Stimulated activated CD8-positive, alpha-beta memory T cell treated with anti-CD3 and anti-CD28 coated beads, Interleukin-7, amount 100 ng/mL, for 4 hours (primary cell): ENCODE measurements at regions not wholly inside any gene's neighbourhood (a gene's known extent, or its start where the extent isn't known, plus 50 kb on each side); places are given as distances from the start of the nearest gene placed in this dataset.
"Not testable (repeated sequence)": the region's sequence is repeated elsewhere in the genome, so short reads cannot be mapped to it uniquely, and the experiment has no call there.

Experiments
- DNase-seq, 2 donors: peaks; one replicate each; pipeline ENCODE4 v3.0.0-alpha.2; 2020; ENCODE audit warnings: low read depth in 2 of 2

DNA sequence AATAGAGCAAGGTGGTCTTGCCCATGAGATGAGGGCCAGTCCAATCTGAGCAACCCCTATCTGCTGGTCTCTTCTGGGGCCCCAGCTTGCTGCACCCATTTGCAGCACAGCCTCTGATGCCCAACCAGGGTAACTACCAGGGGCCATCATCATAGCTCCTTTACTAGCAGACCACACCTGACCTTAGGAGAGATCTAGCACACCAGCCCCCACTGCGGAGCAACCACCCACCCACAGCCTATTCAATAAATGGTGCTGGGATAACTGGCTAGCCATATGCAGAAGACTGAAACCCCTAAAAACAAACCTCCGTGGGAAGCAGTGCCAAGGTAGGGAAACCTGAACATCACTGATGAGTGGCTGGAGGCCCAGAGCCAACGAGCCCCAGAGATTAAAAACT, 196.1 kb upstream of the RBBP8 start:
- DNase-seq, result no peak

DNA sequence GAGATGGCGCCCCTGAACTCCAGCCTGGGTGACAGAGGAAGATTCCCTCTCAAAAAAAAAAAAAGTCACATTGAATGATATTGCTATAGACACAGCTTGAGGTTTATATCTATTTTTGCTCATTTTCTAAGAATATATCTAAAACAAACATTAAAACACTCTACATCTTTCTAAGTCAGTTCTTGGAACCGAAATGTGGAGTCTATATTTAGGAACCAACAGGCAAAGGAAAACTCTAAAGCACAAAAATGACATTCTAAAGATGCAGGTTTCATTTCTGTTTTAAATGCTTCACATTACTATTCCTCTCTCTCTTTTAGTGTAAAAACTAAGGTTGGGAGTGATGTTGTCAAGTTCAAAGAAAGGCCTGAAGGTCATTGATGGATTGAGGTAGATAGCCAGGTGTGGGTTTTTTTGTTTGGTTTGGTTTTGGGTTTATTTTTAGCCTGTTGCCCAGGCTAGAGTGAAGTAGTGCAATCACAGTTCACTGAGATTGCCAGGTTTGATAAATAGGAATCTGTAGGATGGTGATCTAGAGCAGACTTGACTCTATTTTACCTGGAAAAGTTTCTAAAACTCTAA, 194.0 kb upstream of the RBBP8 start:
- DNase-seq, result no peak

DNA sequence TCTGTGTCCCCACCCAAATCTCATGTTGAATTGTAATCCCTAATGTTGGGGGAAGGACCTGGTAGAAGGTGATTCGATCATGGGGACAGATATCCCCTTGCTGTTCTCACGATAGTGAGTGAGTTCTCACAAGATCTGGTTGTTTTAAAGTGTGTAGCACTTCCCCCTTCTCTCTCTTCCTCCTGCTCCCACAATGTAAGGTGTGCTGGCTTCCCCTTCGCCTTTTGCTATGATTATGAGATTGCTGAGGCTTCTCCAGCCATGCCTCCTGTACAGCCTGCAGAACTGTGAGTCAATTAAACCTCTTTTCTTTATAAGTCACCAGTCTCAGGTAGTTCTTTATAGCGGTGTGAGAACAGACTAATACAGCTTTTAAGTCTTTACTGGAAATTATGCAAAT, 193.3 kb upstream of the RBBP8 start:
- DNase-seq, result no peak

DNA sequence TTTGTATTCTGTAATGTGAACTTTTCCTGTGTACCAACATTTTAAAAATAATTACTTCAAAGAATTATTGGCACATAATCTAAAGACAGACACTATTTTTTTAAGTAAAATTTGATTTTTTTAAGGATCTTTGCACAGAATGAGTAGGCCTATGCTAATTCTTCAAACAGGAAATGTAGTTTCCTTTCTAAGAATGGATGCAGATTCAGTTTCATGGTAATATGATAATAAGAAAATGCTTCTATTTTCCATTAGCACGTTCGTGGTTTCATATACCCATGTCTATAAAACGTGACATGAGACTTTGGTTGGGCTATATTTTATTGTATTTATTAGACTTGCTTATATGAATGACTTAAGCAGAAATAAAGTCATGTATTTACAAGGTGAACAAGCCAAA, 191.8 kb upstream of the RBBP8 start:
- no peak for DNase-seq

DNA sequence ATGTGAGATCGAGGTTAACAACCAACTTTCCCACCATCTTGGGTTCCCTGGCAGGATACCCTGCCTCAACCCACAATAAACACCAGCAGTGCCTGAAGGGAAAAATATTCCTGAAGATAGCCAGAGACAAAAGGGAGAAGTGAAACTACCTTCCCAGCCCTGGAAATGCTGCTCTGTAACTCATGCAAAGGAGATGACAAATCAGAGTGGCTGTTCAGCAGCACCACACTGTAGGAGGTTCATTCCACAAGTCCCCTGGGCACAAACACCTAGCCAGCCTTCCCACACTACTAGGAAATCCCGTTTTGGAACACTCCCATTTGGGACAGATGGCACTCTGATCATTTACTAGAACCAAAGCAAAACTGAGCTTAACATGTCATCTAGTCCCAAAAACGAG, 190.7 kb upstream of the RBBP8 start:
- no peak for DNase-seq

DNA sequence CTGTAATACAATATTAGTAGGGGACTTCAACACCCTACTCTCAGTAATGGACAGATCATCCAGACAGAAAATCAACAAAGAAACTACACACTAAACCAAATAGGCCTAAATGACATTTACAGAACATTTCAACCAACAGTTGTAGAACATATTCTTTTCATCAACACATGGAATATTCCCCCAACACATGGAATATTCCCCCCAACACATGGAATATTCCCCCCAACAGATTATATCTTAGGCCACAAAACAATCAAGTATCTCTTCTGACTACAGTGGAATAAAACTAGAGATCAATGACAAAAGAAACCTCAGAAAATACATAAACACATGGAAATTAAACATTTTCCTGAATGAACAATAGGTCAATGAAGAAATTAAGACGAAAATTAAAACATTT, 187.2 kb upstream of the RBBP8 start:
- no peak for DNase-seq

DNA sequence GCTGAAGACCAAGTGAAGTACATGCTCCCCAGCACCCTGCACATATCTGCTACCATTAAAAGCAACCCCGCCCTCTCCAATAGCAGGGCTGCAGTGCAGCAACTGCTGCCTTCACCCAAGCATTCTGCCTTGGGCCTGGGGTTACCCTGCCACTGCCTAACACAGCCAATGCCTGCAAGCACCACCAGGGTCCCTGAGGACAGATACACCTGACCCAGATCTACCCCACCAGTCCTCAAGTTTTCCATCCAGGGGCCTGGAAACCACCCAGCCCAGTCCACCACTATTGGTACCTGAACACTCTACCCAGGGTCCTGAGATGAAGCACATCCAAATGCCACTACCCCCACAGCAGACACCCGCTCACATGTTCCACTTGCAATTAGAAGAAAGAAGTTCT, 181.1 kb upstream of the RBBP8 start:
- no peak for DNase-seq

DNA sequence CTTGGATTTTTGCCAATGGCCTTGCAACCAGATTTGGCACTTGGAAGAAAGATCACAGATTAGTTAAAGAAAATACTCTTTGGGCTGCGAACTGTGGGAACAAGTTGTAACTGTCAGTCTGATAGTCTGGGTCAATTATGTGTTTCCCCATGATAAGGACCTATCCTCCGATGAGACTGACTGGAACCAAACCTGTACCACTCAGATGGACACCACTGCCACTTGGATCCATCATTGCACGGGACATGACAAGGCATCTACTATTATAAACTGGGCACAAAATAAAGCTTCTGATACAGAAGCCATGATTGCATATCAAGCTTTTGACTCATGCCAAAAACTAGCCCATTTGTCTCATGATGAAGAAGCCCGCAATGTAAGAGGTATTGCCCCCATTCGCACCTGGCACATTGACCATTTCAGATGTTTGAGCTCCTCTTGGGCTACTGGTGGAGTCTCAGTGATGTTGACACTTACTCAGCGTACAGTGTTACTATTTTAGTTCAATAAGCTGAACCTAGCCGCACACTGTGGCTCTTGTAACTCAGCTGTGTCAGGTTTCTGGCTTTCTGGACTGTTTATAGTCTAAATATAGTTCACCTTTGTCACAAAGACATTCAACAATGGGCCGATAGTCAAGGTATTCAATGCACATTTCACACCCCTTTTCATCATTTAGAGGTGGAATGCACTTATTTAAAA, 179.8 kb upstream of the RBBP8 start:
- no peak for DNase-seq

DNA sequence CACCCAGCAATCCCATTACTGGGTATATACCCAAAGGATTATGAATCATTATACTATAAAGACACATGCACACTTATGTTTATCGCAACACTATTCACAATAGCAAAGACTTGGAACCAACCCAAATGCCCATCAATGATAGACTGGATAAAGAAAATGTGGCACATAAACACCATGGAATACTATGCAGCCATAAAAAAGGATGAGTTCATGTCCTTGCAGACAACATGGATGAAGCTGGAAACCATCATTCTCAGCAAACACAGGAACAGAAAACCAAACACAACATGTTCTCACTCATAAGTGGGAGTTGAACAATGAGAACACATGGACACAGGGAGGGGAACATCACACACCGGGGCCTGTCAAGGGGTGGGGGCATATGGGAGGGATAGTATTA, 169.1 kb upstream of the RBBP8 start:
- not testable (repeated sequence) for DNase-seq

DNA sequence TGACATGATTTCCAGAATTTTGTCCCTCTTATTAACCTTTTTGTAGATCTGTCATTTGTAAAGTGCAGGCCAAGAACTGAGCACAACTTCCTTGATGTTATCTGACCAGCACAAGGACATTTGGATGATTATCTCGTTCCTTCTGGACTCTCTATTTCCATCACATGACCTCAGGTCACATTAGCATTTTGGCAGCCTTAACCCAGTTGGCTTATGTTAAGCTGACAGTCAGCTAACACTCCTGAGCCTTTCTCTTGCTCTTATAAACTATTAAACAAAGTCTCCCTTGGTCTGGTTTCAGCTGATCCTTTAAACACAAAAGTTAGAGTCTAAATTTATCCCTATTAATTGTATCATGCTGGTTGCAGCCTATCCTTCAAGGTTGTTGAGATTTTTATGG, 167.2 kb upstream of the RBBP8 start:
- no peak for DNase-seq

DNA sequence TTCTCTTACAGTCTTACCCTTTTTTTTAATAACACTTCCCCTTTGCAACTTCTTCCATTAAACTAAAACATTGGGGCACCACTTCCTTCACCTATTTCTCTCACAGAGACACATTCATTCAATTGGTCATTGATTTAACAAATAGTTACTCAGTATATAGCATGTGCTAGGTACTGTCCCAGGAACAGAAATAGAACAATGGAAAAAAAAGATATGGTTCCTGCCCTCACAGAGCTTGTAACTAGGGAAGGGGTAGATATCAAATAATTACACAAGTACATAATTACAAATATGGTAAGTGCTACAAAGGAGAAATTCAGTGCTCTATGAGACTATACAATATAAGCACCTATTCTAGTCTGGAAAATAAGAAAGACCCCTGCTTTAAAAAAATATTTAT, 165.5 kb upstream of the RBBP8 start:
- DNase-seq, result no peak

DNA sequence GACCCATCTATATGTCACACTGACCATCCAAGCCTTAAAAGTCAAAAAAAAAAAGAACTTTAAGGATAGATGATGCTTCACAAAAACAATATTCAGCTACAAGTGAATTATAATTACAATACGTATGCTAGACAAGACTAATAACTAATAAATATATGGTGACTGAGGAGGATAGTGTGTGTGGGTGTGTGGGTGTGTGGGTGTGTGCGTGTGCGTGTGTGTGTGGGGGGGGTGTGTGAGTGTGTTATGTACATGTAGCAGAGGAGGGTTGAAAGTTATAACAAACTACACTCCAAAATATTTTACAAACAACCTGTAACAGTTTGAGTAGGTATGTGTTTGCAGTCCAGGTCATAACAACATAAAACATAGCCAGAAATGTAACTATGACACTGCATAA, 159.2 kb upstream of the RBBP8 start:
- no peak for DNase-seq

DNA sequence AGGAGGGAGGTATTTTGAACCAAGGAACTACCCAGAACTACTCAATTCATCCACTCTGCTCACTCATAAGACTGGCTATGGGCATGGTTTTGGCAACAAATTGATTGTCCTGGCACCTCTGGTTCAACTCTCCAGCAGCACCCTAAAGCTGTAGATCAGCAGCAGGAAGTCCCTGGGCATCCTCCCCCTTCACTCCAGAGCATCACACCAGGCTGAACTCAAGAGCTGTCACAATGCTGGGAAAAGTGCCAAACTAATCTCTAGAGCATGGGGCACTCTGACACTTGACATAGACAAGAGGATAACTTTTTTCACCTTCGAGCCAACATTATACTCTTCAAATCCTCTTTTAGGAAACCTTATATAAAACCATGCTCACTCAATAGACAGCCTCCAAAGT, 154.1 kb upstream of the RBBP8 start:
- no peak for DNase-seq

DNA sequence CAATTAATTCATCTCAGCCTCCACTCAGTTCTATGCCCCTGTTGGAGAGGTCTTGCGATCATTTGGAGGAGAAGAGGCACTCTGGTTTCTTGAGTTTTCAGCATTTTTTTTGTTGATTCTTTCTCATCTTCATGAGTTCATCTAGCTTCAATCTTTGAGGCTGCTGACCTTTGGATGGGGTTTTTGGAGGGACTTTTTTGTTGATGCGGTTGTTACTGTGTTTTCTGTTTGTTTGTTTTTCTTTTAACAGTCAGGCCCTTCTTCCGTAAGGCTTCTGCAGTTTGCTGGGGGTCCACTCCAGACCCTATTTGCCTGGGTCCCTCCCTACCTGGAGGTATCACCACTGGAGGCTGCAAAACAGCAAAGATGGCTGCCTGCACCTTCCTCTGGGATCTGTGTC, 149.9 kb upstream of the RBBP8 start:
- DNase-seq, result no peak

DNA sequence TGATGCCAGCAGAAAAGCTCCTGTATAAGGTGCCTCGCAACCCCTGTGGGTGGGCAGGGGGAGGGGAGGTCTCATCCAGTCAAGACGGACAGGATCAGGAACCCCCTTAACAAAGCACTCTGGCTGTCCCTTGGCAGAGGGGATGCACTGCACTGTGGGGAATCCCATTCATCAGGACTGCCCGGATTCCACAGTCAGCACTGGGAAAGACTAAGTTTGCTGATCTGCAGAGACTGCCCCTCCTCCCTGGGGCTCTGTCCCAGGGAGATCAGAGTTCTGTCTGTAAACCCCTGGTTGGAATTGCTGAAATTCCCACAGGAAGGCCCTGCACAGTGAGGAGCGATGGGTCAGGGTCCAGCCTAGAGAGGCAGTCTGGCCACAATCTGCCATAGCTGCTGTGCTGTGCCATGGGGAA, 149.5 kb upstream of the RBBP8 start:
- DNase-seq, result no peak

DNA sequence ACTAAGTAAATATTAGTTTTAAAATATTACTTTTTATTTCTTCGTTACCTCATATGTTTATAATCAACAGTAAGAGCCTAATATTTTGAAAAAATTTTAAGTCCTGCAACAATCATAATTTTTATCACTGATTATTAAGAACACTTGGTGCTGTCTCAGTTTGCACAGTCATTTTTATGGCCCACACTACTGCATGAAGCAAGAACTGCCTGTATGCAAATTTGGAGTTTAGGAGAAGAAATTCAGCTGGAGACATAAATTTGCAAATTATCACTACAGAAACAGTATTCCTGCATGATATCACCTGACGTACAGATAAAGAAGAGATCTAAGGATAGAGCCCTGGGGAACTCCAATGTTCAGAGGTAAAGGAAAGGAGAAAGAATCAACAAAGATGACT, 144.1 kb upstream of the RBBP8 start:
- no peak for DNase-seq

DNA sequence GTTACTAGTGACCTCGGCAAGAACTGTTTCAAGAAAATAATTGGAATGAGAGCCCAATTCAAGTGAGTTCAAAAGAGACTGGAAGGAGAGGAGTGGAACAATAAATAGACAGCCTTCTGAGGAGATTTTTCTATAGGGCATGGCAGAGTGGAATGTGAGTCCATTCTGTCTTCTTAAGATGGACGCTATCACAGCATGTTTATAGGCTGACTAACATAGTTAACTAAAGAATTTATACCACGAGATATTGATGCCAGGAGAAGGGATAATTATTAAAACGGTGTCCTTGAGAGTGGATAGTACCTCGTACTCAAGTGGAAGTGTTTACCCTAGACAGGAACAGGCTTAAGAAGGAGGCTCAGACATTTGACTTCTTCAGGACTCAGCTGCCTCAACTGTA, 143.5 kb upstream of the RBBP8 start:
- DNase-seq, result no peak

DNA sequence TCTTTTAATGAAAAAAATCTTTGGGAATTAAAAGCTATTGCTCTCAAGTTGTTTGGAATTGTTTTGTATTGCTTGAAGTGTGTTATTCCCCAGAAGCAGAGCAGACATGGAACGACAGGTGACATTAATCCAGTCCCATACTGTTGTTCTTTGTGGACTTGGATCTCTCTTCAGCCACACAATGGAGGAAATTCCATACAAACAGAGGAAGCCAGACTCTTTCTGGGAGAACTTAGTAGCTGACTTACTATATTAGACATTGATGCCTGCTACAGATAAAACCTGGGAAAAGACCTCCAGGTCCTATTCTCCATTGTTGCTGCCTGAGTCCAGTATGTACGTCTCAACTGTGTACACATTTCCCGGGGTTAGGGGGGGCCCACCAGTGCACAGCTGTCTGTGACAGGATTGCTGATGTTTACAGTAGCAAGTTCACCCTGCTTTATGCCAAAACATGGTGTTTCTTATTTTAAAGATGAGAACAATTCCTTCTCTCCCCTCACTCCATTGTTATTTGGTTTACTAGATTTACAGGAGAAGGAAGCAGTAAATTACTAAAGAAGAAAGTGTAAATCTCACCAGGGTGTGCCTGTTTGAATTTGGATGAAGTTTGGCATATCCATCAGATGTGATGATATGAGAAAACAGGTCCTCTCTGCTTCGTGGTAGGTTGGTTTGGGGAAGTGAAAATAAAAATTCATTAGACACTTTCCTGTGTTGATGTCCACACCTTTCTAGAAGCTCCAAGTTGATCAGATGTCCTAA, 142.4 kb upstream of the RBBP8 start:
- DNase-seq, result no peak

DNA sequence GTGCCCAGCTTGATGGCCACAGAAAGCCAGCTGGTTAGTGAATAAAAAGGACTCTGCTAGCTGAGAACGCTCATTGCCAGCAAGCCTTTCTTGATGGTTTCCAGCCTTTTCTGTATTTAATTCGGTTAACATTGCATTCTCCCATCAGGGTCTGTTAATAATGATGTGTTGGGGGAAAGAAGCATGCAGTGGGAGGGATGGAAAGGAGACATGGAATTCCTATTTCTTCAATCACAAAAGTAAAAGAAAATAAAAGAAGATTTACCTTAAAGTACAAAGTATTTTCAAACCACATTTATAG, 141.9 kb upstream of the RBBP8 start:
- DNase-seq, result no peak

DNA sequence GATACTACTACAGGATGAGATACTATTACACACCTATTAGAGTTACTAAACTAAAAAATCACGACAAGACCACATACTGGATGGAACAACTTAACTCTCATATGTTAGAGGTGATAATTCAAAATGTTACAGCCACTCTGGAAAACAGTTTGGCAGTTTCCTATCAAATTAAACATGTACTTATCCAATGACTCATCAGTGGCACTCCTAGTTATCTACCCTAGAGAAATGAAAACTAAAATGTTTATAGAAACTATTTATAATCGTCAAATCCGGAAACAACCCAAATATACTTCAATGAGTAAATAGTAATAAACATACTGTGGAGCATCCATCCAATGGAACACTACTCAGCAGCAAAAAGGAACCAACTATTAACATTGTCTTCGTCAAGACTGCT, 137.0 kb upstream of the RBBP8 start:
- no peak for DNase-seq

DNA sequence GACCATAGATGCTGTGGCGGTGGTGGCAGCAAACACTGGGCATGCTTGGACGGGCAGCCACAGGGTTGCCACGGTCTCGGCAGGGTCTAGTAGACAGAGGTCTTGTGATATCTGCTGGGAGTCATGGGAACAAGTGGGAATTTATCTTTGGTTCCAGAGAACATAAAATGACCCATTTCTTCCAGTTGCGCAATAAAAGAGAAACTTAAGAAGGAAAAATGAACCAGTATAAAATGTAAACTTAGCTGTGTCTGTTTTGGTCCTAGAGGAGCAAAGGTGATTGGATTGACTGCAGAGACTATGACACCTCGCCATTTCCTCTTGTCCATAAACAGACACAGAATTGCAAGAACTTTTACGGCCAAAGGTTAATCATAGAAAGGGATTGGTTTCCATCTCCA, 132.6 kb upstream of the RBBP8 start:
- DNase-seq, result no peak

DNA sequence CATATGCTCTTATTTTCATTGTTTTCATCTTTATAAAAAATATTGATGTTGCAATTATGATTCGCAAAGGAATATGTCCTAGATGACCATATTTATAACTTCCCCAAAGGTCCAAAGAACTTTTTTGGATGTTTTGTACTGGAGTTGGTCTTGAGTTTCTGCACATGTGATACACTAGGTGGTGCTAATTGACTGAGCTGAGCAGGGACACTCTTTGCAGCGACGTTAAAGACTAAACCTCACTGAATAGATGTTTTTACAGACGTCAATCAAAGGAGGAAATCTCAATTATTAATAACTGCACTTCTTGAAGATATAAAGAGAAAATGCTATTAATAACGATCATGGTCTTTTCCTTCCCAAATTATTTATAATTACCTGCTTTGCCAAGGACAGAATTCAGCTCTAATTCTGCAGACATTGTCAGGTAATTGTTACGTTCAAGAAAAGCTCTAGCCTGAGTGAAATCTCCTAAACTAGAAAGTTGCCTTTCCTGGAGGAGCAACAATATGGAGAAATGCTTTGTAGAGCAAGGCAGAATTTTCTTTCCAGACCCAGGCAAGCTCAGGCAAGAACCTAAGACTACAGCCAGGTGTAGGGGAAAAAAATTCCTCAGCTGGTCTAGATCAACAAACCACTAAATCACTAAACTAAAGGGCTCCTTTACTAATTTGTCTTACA, 119.3 kb upstream of the RBBP8 start:
- DNase-seq, result no peak

DNA sequence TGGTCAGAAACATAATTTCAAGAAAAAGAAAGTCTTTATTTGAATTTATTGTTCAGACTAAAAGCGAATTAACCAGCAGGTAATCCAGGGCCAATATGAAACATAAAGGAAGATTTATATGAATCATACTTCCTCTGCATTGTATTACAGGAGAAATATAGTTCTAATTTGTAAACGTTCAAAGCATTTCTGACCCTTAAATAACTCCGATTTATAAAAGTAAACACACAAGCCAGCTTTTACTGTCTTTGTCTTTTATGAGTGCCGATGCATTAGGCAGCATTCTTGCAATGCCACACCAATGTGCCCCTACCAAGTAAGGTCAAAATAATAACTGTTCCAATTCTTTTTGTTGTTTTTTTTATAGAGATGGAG, 118.8 kb upstream of the RBBP8 start:
- DNase-seq, result no peak
